Inflammatory macrophage treated with lipopolysaccharide for 4 hours (primary cell): ENCODE measurements at regions not wholly inside any gene's neighbourhood (a gene's known extent, or its start where the extent isn't known, plus 50 kb on each side); places are given as distances from the start of the nearest gene placed in this dataset.

Source experiments
- DNase-seq: peaks from one replicate; pipeline ENCODE4 v3.0.0-alpha.2; 2020

- no peak for DNase-seq
Measured at GRCh38 chr14:71692496-71692895, 239.7 kb upstream of the RGS6 start.

- DNase-seq, result no peak
Measured at GRCh38 chr14:71693381-71693780, 238.8 kb upstream of the RGS6 start.

- no peak for DNase-seq
Measured at GRCh38 chr14:71694591-71695530, 237.4 kb upstream of the RGS6 start.

- no peak for DNase-seq
Measured at GRCh38 chr14:71695611-71696350, 236.4 kb upstream of the RGS6 start.

GRCh38 chr14:71698027-71698426 is 234.2 kb upstream of the RGS6 start:
- DNase-seq, result no peak

GRCh38 chr14:71698673-71699072 is 233.6 kb upstream of the RGS6 start:
- DNase-seq, result peak; percentile 4

- no peak for DNase-seq
Measured at GRCh38 chr14:71701990-71702389, 230.2 kb upstream of the RGS6 start.

- DNase-seq, result no peak
Measured at GRCh38 chr14:71702786-71703185, 229.4 kb upstream of the RGS6 start.

- no peak for DNase-seq
Measured at GRCh38 chr14:71703477-71703876, 228.8 kb upstream of the RGS6 start.

- no peak for DNase-seq
Measured at GRCh38 chr14:71704210-71704609, 228.0 kb upstream of the RGS6 start.

- no peak for DNase-seq
Measured at GRCh38 chr14:71705460-71705859, 226.8 kb upstream of the RGS6 start.

GRCh38 chr14:71709076-71709475 is 223.2 kb upstream of the RGS6 start:
- DNase-seq, result no peak

GRCh38 chr14:71709987-71710386 is 222.2 kb upstream of the RGS6 start:
- no peak for DNase-seq

GRCh38 chr14:71711125-71711524 is 221.1 kb upstream of the RGS6 start:
- peak; percentile 11 for DNase-seq

GRCh38 chr14:71711619-71712018 is 220.6 kb upstream of the RGS6 start:
- no peak for DNase-seq

GRCh38 chr14:71712478-71712877 is 219.8 kb upstream of the RGS6 start:
- DNase-seq, result no peak

- DNase-seq, result no peak
Measured at GRCh38 chr14:71713016-71713415, 219.2 kb upstream of the RGS6 start.

- no peak for DNase-seq
Measured at GRCh38 chr14:71713451-71713850, 218.8 kb upstream of the RGS6 start.

GRCh38 chr14:71714225-71714624 is 218.0 kb upstream of the RGS6 start:
- DNase-seq, result no peak

- no peak for DNase-seq
Measured at GRCh38 chr14:71716041-71716772, 216.0 kb upstream of the RGS6 start.

GRCh38 chr14:71720978-71721624 is 211.1 kb upstream of the RGS6 start:
- peak; percentile 56 for DNase-seq

- DNase-seq, result no peak
Measured at GRCh38 chr14:71721791-71722190, 210.4 kb upstream of the RGS6 start.

- DNase-seq, result peak; percentile 24
Measured at GRCh38 chr14:71722885-71723284, 209.3 kb upstream of the RGS6 start.
